ENCODE measurements at regions not wholly inside any gene's neighbourhood (a gene's known extent, or its start where the extent isn't known, plus 50 kb on each side); places are given as distances from the start of the nearest gene placed in this dataset.

DNA sequence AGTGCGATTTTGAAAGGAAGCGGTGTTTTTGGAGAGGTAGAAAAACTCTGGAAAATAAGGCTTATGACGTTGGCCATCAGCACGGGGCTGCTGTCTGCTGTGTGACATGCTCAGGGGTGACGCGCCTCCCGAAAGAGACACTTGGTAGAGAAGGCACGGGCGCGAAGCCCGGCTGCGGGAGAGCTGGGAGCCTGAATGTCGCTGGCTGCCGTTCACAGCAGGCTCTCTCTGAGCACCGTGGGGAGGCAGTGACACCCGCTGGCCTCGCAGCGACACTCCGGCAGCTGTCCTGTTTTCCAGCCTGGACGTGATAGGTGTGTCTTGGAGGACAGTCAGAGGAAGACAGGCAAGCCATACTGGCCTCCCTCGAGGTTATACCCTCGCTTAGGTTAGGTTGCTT, 759.1 kb upstream of the RBFOX1 start:
- peak in 2 of 3 donors; percentile 64 to 65 for DNase-seq
- TF ChIP-seq POLR2A (IDR thresholded peaks at IDR 0.05) (no peak), CTCF (IDR thresholded peaks at IDR 0.05) (peak in 4 of 6 experiments; percentile 26 to 70 (median 62))
- Histone ChIP-seq H3K27me3 (no peaks in the 10 kb centered on the region), H3K9me3 (no peaks in the 10 kb centered on the region), H3K36me3 (no peaks in the 10 kb centered on the region), H3K4me3 (no peak overlapping the region), H3K4me1 (no peaks in the 10 kb centered on the region), H3K27ac (no peak overlapping the region)

GRCh38 chr16:6571044-6571443, 761.6 kb upstream of the RBFOX1 start:
- no peaks in the 10 kb centered on the region for H3K27me3 ChIP-seq
- no peaks in the 10 kb centered on the region for H3K36me3 ChIP-seq
- no peaks in the 10 kb centered on the region for H3K4me1 ChIP-seq
- H3K27ac ChIP-seq, result no peak overlapping the region
- H3K9me3 ChIP-seq, result no peaks in the 10 kb centered on the region
- DNase-seq, result no peak
- TF ChIP-seq POLR2A (IDR thresholded peaks at IDR 0.05) (no peak), CTCF (IDR thresholded peaks at IDR 0.05) (no peak)
- H3K4me3 ChIP-seq, result no peak overlapping the region

DNA sequence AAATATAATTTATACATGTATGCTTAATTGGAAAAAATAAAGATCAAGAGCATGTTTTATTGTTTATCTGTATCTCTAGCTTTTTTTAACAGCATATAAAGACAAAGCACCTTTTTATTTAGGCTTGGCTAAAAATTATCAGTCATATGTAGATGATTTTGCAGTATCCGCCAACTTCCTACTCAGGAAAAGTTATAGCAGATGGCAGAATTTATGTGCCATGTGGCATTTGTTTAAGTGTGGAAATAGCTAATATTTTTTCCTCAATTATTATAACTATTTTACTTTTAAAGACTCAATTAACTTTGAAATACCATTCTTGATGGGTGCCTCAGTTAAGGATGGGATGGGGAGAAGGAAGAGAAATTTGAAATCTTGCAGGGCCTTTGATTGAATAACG, 762.1 kb upstream of the RBFOX1 start:
- Histone ChIP-seq H3K27ac (no peak overlapping the region), H3K9me3 (no peaks in the 10 kb centered on the region), H3K4me1 (no peaks in the 10 kb centered on the region), H3K4me3 (no peak overlapping the region), H3K27me3 (no peaks in the 10 kb centered on the region), H3K36me3 (no peaks in the 10 kb centered on the region)
- DNase-seq, result no peak
- TF ChIP-seq POLR2A (IDR thresholded peaks at IDR 0.05) (no peak), CTCF (IDR thresholded peaks at IDR 0.05) (no peak)

DNA sequence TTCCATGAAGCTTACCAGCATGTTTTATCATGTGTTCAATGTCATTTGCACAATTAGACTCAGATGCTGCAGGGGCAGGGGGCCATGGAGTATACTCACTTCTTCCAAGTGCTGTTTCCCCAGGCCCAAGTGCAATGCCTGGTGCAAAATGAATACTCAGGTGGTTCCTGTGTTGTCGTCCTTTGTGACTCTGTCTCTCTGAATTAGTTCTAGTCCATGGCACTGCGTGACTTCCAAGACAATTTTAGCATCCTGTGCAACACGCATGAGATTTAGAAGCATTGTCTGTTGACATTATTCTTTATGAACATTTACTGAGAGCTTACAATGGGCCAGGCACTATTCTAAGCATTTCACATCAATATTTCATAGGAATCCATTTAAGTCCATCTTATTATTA, 769.7 kb upstream of the RBFOX1 start:
- Histone ChIP-seq H3K36me3 (no peaks in the 10 kb centered on the region), H3K27ac (no peak overlapping the region), H3K27me3 (no peaks in the 10 kb centered on the region), H3K4me1 (no peaks in the 10 kb centered on the region), H3K9me3 (no peaks in the 10 kb centered on the region), H3K4me3 (no peak overlapping the region)
- TF ChIP-seq CTCF (IDR thresholded peaks at IDR 0.05), result no peak
- TF ChIP-seq POLR2A (IDR thresholded peaks at IDR 0.05), result no peak
- no peak for DNase-seq

DNA sequence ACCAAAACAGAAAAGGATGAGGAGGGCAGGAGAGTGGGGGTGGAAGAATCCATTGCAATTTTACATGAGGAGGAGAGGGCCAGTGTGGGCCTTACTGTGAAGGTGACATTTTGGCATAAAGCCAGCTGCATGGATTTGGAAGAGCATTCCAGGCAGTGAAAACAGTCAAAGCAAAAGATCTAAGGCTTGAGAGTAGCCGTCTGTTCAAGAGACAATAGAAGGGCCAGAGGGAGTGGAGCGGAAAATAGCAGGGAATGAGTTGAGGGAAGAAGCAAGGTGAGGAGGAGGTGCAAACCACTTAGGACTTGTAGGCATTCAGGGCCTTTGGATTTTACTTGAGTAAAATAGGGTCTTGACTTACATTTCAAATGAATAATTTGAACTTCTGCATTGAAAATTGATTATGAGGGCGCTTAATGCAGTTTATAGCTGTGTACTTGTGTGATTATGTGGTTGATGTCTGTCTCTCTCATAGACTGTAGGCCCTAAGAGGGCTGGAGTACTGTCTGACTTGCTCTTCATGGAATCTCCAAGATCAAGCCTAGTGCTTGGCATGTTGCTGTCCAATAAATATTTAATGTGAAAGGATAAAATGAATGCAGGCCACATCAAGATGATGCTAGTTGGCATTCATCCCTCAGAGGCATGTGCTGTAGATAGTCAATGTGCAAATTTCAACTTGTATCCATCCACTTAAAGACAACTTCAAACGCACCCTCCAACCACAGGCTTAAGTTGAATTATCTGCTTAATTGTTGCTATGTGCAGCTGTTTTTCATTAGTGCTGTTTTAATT, 772.1 kb upstream of the RBFOX1 start:
- no peak for TF ChIP-seq POLR2A (IDR thresholded peaks at IDR 0.05)
- TF ChIP-seq CTCF (IDR thresholded peaks at IDR 0.05), result no peak
- Histone ChIP-seq H3K4me1 (no peaks in the 10 kb centered on the region), H3K9me3 (no peaks in the 10 kb centered on the region), H3K4me3 (no peak overlapping the region), H3K27me3 (no peaks in the 10 kb centered on the region), H3K27ac (no peak overlapping the region), H3K36me3 (no peaks in the 10 kb centered on the region)
- no peak for DNase-seq
